ENCODE measurements at regions not wholly inside any gene's neighbourhood (a gene's known extent, or its start where the extent isn't known, plus 50 kb on each side); places are given as distances from the start of the nearest gene placed in this dataset.
A peak's percentile ranks its signal among the peaks of the same experiment; 100 is the strongest.
"Not testable (repeated sequence)": the region's sequence is repeated elsewhere in the genome, so short reads cannot be mapped to it uniquely, and the experiment has no call there.

GRCh38 chr2:109719871-109720270 lies 74.2 kb upstream of the RGPD5 start:
- no peak for DNase-seq (ENCODE audit: low read depth, low spot score)

DNA sequence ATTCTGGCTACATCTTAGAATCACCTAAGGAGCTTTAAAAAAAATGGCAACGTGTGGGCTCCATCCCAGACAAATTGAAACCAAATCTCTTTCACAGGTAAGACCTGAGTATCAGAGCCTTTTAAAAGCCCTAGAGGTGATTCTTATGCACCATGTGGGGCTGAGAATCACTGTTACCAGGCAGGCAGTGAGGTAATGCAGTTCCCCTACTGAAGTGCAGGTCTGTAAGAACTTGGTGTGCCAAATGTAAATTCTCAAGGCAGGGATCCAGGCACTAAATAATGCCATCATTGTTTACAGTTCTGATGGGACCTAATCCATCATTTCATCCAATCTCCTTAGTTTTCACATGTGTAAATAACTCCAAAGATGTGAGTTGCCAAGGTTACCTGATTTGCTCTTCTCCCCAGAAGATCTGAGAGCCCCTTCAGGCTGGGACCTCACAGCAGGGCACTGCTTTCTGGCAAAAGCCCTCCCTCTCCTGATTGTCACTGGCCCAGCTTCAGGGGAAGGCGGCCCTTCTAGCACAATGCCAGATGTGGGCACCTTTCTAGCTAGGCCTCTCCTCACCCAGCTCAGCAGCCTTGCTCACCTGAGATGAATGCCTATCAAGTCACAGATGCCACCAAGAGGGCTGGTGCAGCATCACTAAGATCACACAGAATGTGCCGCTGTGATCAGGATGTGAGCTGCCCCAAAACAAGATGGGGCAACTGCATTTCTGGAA lies 73.6 kb upstream of the RGPD5 start:
- DNase-seq (ENCODE audit: low read depth, low spot score) = no peak

GRCh38 chr2:109721135-109721534 lies 73.0 kb upstream of the RGPD5 start:
- DNase-seq (ENCODE audit: low read depth, low spot score) = no peak

GRCh38 chr2:109721626-109722025 lies 72.5 kb upstream of the RGPD5 start:
- no peak for DNase-seq (ENCODE audit: low read depth, low spot score)

- no peak for DNase-seq (ENCODE audit: low read depth, low spot score)
These were observed 72.1 kb upstream of the RGPD5 start for GRCh38 chr2:109722026-109722425.

DNA sequence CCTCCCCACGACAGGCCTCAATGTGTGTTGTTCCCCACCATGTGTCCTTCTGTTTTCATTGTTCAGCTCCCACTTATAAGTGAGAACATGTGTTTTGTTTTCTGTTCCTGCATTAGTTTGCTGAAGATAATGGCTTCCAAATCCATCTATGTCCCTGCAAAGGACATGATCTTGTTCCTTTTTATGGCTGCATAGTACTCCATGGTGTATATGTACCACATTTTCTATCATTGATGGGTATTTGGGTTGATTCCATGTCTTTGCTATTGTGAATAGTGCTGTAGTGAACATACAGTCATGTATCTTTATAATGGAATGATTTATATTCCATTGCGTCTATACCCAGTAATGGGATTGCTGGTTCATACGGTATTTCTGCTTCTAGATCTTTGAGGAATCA lies 71.5 kb upstream of the RGPD5 start:
- not testable (repeated sequence) for DNase-seq (ENCODE audit: low read depth, low spot score)

- not testable (repeated sequence) for DNase-seq (ENCODE audit: low read depth, low spot score)
These were observed 71.0 kb upstream of the RGPD5 start for GRCh38 chr2:109723153-109723552.

DNA sequence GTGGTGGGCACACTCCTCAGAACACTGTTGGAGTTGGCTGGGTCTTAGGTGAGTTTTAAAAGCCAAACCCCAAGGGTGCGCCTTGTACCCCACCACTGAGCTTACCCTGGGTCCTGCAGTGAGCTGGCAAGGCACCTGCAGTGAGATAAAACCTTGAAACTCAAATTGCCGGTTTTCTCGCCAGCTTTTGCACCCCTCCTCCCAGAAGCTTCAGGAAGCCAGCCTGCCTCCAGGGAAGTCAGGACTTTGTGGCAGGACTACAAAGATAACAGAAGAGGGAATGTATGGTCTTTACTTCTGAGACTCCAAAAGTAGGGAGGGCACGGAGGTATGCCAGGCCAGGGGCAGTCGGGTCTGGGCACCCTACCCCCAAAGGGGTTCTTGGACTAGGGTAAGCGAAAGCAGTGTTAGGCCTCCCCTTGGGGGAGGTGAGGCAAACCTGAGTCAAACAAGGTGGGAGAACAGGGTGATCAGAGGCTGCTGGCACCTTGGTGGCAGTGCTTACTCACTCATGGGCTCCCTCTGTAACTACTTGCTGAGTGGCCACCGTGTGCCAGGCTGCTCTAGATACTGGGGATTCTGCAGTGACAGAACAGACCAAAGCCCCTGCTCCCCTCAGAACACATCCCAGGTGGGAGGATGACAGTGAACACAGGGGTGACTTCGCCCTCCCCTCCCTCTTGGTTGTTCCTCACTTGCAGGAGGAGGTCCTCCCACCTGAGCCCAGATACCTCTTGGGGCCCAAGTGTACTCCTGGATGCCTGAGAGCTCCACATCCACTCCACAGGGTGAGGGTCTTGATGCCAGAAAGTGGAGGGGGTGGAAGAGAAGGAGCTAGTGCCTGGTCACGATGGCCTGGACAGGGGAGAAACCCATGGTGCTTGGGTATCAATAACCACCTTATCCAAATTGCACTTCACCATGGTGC lies 69.3 kb upstream of the RGPD5 start:
- DNase-seq (ENCODE audit: low read depth, low spot score) = no peak

- DNase-seq (ENCODE audit: low read depth, low spot score) = no peak
These were observed 67.5 kb upstream of the RGPD5 start for GRCh38 chr2:109726379-109727270.

GRCh38 chr2:109727929-109728447 lies 66.1 kb upstream of the RGPD5 start:
- no peak for DNase-seq (ENCODE audit: low read depth, low spot score)

- DNase-seq (ENCODE audit: low read depth, low spot score) = not testable (repeated sequence)
These were observed 60.4 kb upstream of the RGPD5 start for GRCh38 chr2:109733746-109734145.

GRCh38 chr2:109736177-109736827 lies 57.8 kb upstream of the RGPD5 start:
- peak; percentile 41 for DNase-seq (ENCODE audit: low read depth, low spot score)
